SU-DHL-6 (cell line): ENCODE measurements at regions not wholly inside any gene's neighbourhood (a gene's known extent, or its start where the extent isn't known, plus 50 kb on each side); places are given as distances from the start of the nearest gene placed in this dataset.
"Not testable (repeated sequence)": the region's sequence is repeated elsewhere in the genome, so short reads cannot be mapped to it uniquely, and the experiment has no call there.

Experiments
- CTCF ChIP-seq: fragments of 200-600 bp; sonication (generic); IDR thresholded peaks from one replicate; pipeline ENCODE4 v1.5.1; 2017; ENCODE audit warnings: antibody characterized with exemption, mild to moderate bottlenecking, low read length, moderate library complexity; ENCODE audit not compliant: insufficient read depth, poor library complexity, severe bottlenecking
- EZH2phosphoT487 ChIP-seq: fragments of 200-600 bp; sonication (generic), shearing (Covaris generic); conservative IDR thresholded peaks from 2 replicates; pipeline ENCODE4 v1.6.1; 2018; ENCODE audit warnings: mild to moderate bottlenecking, antibody characterized with exemption, low read length, moderate library complexity, mixed read lengths

- not testable (repeated sequence) for TF ChIP-seq CTCF, EZH2phosphoT487
These were observed 280.1 kb upstream of the G2E3 start for GRCh38 chr14:30278856-30279255.
